ENCODE measurements at regions not wholly inside any gene's neighbourhood (a gene's known extent, or its start where the extent isn't known, plus 50 kb on each side); places are given as distances from the start of the nearest gene placed in this dataset.

DNA sequence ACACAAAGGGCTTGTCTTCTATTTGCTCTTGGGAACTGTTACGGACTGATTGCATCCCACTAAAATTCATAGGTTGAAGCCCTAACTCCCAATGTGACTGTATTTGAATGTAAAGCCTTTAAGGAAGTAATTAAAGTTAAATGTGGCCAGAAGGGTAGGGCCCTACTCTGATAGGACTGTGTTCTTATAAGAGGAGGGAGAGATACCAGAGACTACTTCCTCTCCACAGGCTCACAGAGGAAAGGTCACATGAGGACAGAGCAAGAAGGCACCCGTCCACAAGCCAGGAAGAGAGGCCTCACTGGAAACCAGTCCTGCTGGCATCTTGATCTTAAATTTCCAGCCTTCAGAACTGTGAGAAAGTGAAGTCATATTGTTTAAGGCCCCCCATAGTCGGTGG lies 211.9 kb downstream of the CDH26 start:
- no peak for TF ChIP-seq EZH2phosphoT487 (IDR thresholded peaks at IDR 0.05; ENCODE audit: borderline replicate concordance, low read depth, low read length)
- TF ChIP-seq, protein P1, sequence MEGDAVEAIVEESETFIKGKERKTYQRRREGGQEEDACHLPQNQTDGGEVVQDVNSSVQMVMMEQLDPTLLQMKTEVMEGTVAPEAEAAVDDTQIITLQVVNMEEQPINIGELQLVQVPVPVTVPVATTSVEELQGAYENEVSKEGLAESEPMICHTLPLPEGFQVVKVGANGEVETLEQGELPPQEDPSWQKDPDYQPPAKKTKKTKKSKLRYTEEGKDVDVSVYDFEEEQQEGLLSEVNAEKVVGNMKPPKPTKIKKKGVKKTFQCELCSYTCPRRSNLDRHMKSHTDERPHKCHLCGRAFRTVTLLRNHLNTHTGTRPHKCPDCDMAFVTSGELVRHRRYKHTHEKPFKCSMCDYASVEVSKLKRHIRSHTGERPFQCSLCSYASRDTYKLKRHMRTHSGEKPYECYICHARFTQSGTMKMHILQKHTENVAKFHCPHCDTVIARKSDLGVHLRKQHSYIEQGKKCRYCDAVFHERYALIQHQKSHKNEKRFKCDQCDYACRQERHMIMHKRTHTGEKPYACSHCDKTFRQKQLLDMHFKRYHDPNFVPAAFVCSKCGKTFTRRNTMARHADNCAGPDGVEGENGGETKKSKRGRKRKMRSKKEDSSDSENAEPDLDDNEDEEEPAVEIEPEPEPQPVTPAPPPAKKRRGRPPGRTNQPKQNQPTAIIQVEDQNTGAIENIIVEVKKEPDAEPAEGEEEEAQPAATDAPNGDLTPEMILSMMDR (conservative IDR thresholded peaks at IDR 0.05; ENCODE audit: low read length), result no peak

All from OCI-LY7 (cell line).